SK-N-MC (cell line): ENCODE measurements at regions not wholly inside any gene's neighbourhood (a gene's known extent, or its start where the extent isn't known, plus 50 kb on each side); places are given as distances from the start of the nearest gene placed in this dataset.

Experiments
- DNase-seq: peaks from one replicate; pipeline ENCODE4 v3.0.0-alpha.2; 2011; ENCODE audit warnings: low read depth, low spot score
- H3K27ac ChIP-seq: fragments of 200-600 bp; sonication (generic); 2 replicates; pipeline ENCODE4 v1.5.1; 2016; ENCODE audit warnings: mixed run types
- H3K36me3 ChIP-seq: fragments of 200-600 bp; sonication (generic); 2 replicates; pipeline ENCODE4 v1.6.1; 2017; ENCODE audit warnings: antibody characterized with exemption, low read length, mixed read lengths; ENCODE audit not compliant: insufficient read depth
- H3K4me3 ChIP-seq: fragments of 200-600 bp; sonication (generic); 2 replicates; pipeline ENCODE4 v1.5.1; 2016
- H3K9ac ChIP-seq: fragments of 200-600 bp; sonication (generic); 2 replicates; pipeline ENCODE4 v1.8.0; 2017; ENCODE audit warnings: mixed run types, mixed read lengths; ENCODE audit not compliant: insufficient read length
- H3K9me3 ChIP-seq: fragments of 200-600 bp; sonication (generic); 2 replicates; pipeline ENCODE4 v1.6.1; 2017; ENCODE audit warnings: low read depth, mild to moderate bottlenecking, antibody characterized with exemption, low read length, moderate library complexity, mixed read lengths
- EZH2 ChIP-seq: fragments of 200-600 bp; sonication (generic); IDR thresholded peaks from one replicate; pipeline ENCODE4 v1.6.1; 2017; ENCODE audit warnings: antibody characterized with exemption
- FOXP2 ChIP-seq: optimal IDR thresholded peaks from 2 replicates; pipeline ENCODE3; 2011; ENCODE audit warnings: mild to moderate bottlenecking, moderate library complexity; ENCODE audit not compliant: insufficient read depth; ENCODE audit errors: extremely low read length, control extremely low read depth
- POLR2AphosphoS5 ChIP-seq: IDR thresholded peaks from 2 replicates; pipeline ENCODE4 v1.6.1; 2012; ENCODE audit warnings: mild to moderate bottlenecking, low read depth, low read length, borderline replicate concordance

DNA sequence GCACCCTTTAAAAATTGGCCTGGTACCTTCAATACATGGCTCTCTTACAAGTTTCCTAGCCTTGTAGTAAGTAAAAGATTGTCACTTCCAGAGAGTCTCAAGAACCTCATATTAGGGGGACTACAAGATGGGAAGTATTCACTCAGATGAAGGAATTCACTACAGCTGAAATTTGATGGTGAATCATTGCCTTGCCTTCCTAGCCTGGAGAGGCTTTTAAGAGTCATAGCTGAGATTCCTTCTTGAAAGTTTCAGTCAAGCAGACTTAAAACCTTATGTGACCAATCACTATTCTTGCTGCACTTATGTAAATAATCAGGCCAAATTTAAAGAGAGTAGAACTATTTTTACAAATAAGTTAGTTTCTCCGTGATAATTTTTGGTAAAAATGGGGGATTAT, 451.6 kb downstream of the TRHDE start:
- DNase-seq, result no peak
- no peak overlapping the region for H3K4me3 ChIP-seq
- TF ChIP-seq POLR2AphosphoS5 (no peak), FOXP2 (no peak), EZH2 (no peak)
- no peak overlapping the region for H3K9ac ChIP-seq
- 0 out of 2 replicates have a peak, but pooled peaks cover 3% of the 10 kb centered on the region for H3K9me3 ChIP-seq
- no peak overlapping the region for H3K27ac ChIP-seq
- no peaks in the 10 kb centered on the region for H3K36me3 ChIP-seq

DNA sequence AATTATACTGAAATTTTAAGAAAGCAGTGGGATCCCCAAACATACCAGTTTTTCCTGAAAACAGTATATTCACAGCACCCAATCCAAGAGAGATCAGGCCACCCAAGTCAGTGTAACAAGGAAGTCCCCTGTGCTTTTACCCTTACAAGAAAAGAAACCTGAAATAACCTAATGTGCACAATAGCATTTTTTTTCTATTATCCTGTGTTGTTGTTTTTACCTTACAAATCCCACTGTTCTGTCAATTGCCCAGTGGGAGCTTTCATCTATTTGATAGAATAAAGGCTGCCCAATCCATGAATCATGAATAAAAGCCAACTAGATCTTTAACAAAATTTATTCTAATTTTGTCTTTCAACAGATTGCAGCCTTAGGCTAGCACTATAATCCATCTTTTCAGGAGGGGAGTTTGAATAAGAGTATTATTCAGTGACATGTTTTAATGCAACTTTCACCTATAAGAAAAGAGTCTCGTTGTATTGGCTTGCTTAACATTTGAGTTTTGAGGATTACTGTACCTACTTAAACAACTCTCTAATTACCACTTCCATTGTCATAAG, 457.4 kb downstream of the TRHDE start:
- Histone ChIP-seq H3K27ac (no peak overlapping the region), H3K4me3 (no peak overlapping the region), H3K9me3 (no peaks in the 10 kb centered on the region), H3K36me3 (no peaks in the 10 kb centered on the region), H3K9ac (no peak overlapping the region)
- DNase-seq, result no peak
- no peak for TF ChIP-seq FOXP2
- TF ChIP-seq POLR2AphosphoS5, result no peak
- no peak for TF ChIP-seq EZH2

DNA sequence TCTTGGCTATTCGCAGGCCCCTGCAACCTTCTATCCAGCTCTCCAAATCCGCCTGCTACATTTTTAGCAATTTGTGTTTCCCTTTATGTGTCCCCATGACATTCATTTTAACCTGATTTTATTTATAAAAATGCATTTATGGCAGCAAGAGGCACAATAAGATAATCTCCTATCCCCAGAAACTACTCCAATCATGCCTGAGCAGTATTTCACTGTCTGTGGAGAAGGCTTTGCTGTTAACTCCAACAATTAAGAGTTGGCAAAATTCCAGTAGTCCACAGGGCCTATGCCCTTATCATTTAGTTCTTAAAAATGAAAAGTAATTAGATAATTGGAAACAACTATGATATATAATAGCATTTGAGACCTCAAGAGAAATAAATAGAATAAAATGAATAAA, 462.4 kb downstream of the TRHDE start:
- no peak overlapping the region for H3K27ac ChIP-seq
- TF ChIP-seq POLR2AphosphoS5, result no peak
- TF ChIP-seq EZH2, result no peak
- TF ChIP-seq FOXP2, result no peak

DNA sequence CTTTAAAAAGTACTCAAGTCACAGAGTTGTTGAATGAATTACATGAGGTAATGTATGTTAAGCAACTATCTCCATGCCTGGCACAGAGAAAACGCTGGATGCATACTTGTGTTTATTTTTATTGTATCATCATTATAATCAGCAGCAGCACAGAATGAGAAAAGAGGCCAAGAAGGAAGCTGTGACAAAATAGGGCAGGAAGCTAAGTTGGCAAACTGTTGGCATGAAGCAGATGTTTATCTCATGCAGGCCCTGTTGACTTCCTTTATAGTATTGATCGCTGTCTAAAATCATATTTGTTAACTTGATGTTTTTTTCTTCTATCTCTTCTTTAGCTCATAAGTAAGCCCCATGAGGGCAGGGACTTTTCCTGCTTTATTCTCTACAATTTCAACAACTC, 466.6 kb downstream of the TRHDE start:
- Histone ChIP-seq H3K9me3 (no peaks in the 10 kb centered on the region), H3K9ac (no peak overlapping the region), H3K4me3 (no peak overlapping the region), H3K36me3 (no peaks in the 10 kb centered on the region), H3K27ac (no peak overlapping the region)
- no peak for TF ChIP-seq POLR2AphosphoS5
- no peak for TF ChIP-seq EZH2
- no peak for TF ChIP-seq FOXP2
- DNase-seq, result no peak

More for the DNA sequence above, 462.4 kb downstream of the TRHDE start:
- Histone ChIP-seq H3K36me3 (no peaks in the 10 kb centered on the region), H3K9ac (no peak overlapping the region), H3K9me3 (no peaks in the 10 kb centered on the region), H3K4me3 (no peak overlapping the region)
- no peak for DNase-seq

DNA sequence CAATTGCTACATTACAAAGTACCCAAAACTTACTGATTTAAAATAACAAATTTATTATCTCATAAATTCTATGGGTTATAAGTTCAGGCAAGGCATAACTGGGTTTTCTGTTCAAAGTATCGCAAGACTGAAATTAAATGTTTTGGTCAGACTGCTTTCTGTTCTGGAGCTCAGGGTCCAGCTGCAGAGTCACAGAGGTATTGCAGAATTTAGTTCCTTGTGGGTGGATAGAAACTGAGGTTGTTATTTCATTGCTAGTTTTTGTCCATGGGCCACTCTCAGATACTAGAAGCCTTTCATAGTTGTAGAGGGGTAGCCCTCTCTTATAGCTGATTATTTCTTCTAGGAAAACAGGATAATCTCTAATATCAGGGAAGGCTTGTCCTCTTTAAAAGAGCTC, 467.9 kb downstream of the TRHDE start:
- Histone ChIP-seq H3K9ac (no peak overlapping the region), H3K9me3 (no peaks in the 10 kb centered on the region), H3K27ac (no peak overlapping the region), H3K36me3 (no peaks in the 10 kb centered on the region), H3K4me3 (no peak overlapping the region)
- no peak for TF ChIP-seq EZH2
- no peak for TF ChIP-seq FOXP2
- TF ChIP-seq POLR2AphosphoS5, result no peak
- no peak for DNase-seq

DNA sequence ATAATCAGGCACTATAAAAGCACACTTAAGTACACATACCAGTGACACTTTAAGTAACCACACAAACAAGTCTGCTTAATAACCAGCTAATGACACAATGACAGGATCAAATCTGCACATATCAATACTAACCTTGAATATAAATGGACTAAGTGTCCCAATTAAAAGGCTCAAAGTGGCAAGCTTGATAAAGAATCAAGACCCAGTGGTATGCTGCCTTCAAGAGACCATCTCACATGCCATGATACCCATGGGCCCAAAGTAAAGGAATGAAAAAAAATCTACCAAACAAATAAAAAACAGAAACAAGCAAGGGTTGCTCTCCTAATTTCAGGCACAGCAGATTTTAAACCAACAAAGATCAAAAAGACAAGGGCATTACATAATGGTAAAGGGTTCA, 470.4 kb downstream of the TRHDE start:
- TF ChIP-seq POLR2AphosphoS5 (no peak), FOXP2 (no peak), EZH2 (no peak)
- no peak for DNase-seq
- H3K9me3 ChIP-seq, result 0 out of 2 replicates have a peak, but pooled peaks cover 2% of the 10 kb centered on the region

DNA sequence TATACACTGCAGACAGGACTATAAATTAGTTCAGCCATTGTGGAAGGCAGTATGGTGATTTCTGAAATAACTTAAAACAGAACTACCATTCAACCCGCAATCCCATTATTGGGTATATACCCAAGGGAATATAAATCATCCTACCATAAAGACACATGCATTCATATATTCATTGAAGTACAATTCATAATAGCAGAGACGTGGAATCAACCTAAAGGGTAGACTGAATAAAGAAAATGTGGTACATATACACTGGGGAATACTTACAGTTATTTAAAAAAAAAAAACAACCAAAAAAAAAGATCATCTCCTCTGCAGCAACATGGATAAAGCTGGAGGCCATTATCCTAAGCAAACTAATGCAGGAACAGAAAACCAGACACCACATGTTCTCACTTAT, 473.9 kb downstream of the TRHDE start:
- no peak overlapping the region for H3K4me3 ChIP-seq
- 0 out of 2 replicates have a peak, but pooled peaks cover 2% of the 10 kb centered on the region for H3K9me3 ChIP-seq
- H3K9ac ChIP-seq, result no peak overlapping the region
- no peak overlapping the region for H3K27ac ChIP-seq
- no peak for DNase-seq
- no peaks in the 10 kb centered on the region for H3K36me3 ChIP-seq
- TF ChIP-seq EZH2 (no peak), FOXP2 (no peak), POLR2AphosphoS5 (no peak)

More for the DNA sequence above, 470.4 kb downstream of the TRHDE start:
- Histone ChIP-seq H3K36me3 (no peaks in the 10 kb centered on the region), H3K27ac (no peak overlapping the region), H3K4me3 (no peak overlapping the region), H3K9ac (no peak overlapping the region)

DNA sequence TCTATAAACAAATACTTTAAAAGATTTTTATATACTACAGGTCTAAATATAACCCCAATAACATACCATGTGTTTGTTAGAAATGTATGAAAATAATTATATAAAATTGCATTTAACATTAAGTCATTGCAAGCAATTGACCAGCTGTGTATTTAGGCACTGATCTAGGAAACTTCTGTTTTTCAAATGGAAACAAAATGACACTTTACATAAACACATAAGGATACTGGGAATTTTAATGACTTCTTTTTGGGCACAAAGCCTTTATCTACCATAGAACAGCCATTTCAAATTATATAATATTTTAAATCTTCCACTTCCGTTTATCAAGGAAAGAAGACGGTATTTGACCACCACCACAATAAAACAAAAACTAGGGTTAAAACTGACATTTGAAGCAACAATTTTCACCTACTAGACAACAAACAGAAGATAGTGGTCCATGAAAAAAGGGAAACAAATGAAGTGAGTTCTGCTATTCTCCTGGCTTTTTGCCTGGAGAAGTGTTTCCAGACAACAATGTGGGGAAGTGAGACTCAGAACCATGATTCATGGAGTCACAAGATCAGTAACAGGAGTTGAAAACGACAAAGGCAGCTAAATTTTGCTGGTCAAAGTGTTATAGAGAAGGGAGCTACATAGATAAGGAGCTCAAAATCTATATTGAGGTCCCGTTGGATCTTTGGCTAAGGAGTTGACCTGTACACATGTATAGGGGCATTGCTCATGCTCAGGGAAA, 475.1 kb downstream of the TRHDE start:
- Histone ChIP-seq H3K4me3 (no peak overlapping the region), H3K9me3 (0 out of 2 replicates have a peak, but pooled peaks cover 2% of the 10 kb centered on the region), H3K36me3 (no peaks in the 10 kb centered on the region), H3K9ac (no peak overlapping the region), H3K27ac (no peak overlapping the region)
- DNase-seq, result no peak
- TF ChIP-seq FOXP2 (no peak), EZH2 (no peak), POLR2AphosphoS5 (no peak)
